ENCODE measurements at regions not wholly inside any gene's neighbourhood (a gene's known extent, or its start where the extent isn't known, plus 50 kb on each side); places are given as distances from the start of the nearest gene placed in this dataset.

DNA sequence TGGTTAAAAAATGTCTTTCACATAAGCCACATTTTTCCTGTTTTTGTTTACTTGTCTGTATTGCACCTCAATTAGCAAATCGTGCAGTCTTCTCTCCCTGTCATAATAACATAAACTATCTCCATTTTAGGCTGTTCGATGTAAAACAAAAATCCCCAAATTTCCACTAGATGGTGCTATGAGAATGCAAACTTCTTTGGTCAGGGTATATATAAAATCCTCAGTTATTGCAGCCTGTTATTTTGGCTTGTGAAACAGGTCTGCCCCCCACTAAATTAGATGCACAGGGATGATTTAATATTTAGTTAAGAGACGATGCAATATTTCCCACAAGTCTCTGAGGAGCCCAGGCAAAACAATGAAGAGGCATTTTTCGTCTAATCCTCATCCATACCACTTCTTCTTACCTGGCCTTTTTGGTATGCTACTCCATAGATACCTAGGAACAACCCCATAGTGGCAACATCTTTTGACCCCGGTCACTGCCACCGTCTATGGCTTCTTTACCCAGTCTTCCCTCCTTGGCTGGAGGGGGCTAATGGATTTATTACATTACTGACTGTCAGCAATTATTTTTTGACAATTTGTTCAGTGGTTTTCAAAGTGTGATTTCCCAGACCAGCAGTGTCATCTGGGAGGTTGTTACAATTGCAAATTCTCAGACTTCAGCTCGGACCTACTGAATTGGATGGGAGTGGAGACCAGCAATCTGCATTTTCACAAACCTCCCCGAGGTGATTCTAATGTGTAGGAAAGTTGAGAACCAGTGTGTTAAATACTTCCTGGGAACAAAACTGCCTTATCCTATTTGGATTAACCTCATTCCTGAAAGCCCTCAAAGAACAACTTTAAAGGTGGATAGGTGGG is 117.4 kb upstream of the CWC22 start:
- Histone ChIP-seq H3K9me3 (no peaks in the 10 kb centered on the region), H3K27me3 (no peaks in the 10 kb centered on the region), H3K27ac (no peak overlapping the region), H3K4me1 (no peaks in the 10 kb centered on the region), H3K4me3 (no peak overlapping the region), H3K36me3 (no peaks in the 10 kb centered on the region)
- WGBS (ENCODE audit: insufficient coverage, low coverage, low lambda C conversion rate, missing lambda C conversion rate) = 16% methylated on average over 8 of the region's 8 CpGs
- ATAC-seq = peak; percentile 65 to 78 (median 74)
- DNase-seq = no peak
- intact Hi-C loops (cut with DNase I) = no loop called here
- no peak for TF ChIP-seq POLR2A (IDR thresholded peaks at IDR 0.05)
- TF ChIP-seq, protein P1, sequence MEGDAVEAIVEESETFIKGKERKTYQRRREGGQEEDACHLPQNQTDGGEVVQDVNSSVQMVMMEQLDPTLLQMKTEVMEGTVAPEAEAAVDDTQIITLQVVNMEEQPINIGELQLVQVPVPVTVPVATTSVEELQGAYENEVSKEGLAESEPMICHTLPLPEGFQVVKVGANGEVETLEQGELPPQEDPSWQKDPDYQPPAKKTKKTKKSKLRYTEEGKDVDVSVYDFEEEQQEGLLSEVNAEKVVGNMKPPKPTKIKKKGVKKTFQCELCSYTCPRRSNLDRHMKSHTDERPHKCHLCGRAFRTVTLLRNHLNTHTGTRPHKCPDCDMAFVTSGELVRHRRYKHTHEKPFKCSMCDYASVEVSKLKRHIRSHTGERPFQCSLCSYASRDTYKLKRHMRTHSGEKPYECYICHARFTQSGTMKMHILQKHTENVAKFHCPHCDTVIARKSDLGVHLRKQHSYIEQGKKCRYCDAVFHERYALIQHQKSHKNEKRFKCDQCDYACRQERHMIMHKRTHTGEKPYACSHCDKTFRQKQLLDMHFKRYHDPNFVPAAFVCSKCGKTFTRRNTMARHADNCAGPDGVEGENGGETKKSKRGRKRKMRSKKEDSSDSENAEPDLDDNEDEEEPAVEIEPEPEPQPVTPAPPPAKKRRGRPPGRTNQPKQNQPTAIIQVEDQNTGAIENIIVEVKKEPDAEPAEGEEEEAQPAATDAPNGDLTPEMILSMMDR (IDR thresholded peaks at IDR 0.05) = peak; percentile 58 to 66 (median 62)

DNA sequence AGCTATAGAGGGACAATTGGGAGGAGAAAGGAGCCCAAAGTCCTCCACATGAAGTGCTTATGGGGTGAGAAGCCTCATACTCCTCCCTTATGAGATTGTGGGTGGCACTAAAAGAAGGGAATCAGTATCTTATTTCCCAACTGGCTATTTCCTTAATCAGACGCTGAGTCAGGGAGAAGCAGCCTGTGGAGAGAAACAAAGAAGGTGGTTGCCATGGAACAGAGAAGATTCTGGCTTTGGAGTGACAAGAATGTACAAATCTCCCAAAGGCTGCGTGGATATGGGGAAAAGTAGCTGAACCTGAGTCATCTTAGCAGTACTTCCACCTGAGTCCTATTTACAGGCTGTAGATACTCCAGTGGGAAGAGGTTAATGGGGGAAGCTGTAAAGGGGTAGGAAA is 115.8 kb upstream of the CWC22 start:
- Histone ChIP-seq H3K4me1 (no peaks in the 10 kb centered on the region), H3K4me3 (no peak overlapping the region), H3K9me3 (no peaks in the 10 kb centered on the region), H3K27ac (no peak overlapping the region), H3K27me3 (no peaks in the 10 kb centered on the region), H3K36me3 (no peaks in the 10 kb centered on the region)
- no peak for DNase-seq
- TF ChIP-seq POLR2A (IDR thresholded peaks at IDR 0.05) = no peak
- TF ChIP-seq, protein P1 (IDR thresholded peaks at IDR 0.05) = no peak
- no peak for ATAC-seq
- 44% methylated on average over 2 of the region's 2 CpGs for WGBS (ENCODE audit: insufficient coverage, low coverage, low lambda C conversion rate, missing lambda C conversion rate)
- intact Hi-C loops (cut with DNase I) = no loop called here

DNA sequence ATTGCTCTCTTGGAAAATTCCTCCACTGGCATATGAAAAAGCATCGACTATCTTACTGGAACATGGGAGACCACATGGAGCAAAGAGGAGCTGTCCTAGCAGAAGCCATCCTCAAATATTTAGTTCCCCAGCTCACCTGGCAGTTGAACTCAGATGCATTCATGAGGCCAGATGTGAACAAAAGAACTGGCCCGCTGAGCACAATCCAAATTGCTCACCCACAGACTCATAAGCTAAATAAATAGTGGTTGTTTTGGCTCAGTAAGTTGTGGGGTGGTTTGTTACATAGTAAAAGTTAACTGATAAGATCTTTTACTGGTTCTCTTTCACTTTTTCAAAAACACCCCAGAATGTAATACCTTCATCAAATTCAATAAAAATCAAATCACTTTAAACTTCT is 108.6 kb upstream of the CWC22 start:
- Histone ChIP-seq H3K27ac (no peak overlapping the region), H3K9me3 (no peaks in the 10 kb centered on the region), H3K27me3 (no peaks in the 10 kb centered on the region), H3K36me3 (no peaks in the 10 kb centered on the region), H3K4me3 (no peak overlapping the region), H3K4me1 (no peaks in the 10 kb centered on the region)
- intact Hi-C loops (cut with DNase I) = no loop called here
- ATAC-seq = no peak
- no peak for DNase-seq
- TF ChIP-seq, protein P1 (IDR thresholded peaks at IDR 0.05) = no peak
- no peak for TF ChIP-seq POLR2A (IDR thresholded peaks at IDR 0.05)
- WGBS (ENCODE audit: insufficient coverage, low coverage, low lambda C conversion rate, missing lambda C conversion rate) = 58% methylated on average over 2 of the region's 2 CpGs

DNA sequence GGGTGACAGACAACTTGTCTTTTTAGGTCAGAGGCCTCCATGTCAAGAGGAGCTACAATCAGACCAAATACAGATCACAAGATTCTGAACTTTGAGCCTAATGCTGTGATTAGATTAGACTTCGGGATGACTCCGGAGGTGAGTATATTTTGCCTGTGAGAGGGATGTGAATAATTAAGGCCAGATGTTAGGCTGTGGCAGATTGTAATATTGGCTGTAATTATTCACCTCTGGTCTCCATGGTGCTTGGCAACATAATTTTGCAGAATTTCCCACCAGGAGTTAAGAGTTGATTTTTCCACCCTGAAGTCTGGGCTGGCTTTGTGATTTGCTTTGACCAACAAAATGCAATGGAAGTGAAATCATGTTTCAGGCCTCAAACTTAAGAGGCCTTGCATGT is 108.2 kb upstream of the CWC22 start:
- 76% methylated on average over 2 of the region's 2 CpGs for WGBS (ENCODE audit: insufficient coverage, low coverage, low lambda C conversion rate, missing lambda C conversion rate)
- no peak for DNase-seq
- Histone ChIP-seq H3K27me3 (no peaks in the 10 kb centered on the region), H3K9me3 (no peaks in the 10 kb centered on the region), H3K4me1 (no peaks in the 10 kb centered on the region), H3K4me3 (no peak overlapping the region), H3K36me3 (no peaks in the 10 kb centered on the region), H3K27ac (no peak overlapping the region)
- TF ChIP-seq, protein P1 (IDR thresholded peaks at IDR 0.05) = no peak
- no peak for TF ChIP-seq POLR2A (IDR thresholded peaks at IDR 0.05)
- ATAC-seq = no peak
- intact Hi-C loops (cut with DNase I) = no loop called here

All from right lobe of liver (tissue), 6 donors.